Prostate gland (tissue), 2 donors: ENCODE measurements at regions not wholly inside any gene's neighbourhood (a gene's known extent, or its start where the extent isn't known, plus 50 kb on each side); places are given as distances from the start of the nearest gene placed in this dataset.

Source experiments
- DNase-seq: peaks from one replicate; pipeline ENCODE4 v3.0.0-alpha.2; 2019; ENCODE audit warnings: low spot score
- H3K27ac ChIP-seq, 2 donors: fragments of 200-600 bp; sonication (generic); 2 replicates each; pipeline ENCODE4 v1.5.1; 2017 to 2019
- H3K27me3 ChIP-seq: fragments of 200-600 bp; sonication (generic); replicated peaks from 2 replicates; pipeline ENCODE4 v1.5.1; 2019; ENCODE audit not compliant: insufficient read depth
- H3K36me3 ChIP-seq, 2 donors: fragments of 200-600 bp; sonication (generic); 1 replicate in 1 of 2; 2 replicates in 1 of 2; pipeline versions ENCODE4 v1.5.1 to v1.8.1; 2017 to 2019
- H3K4me1 ChIP-seq: fragments of 200-600 bp; sonication (generic); replicated peaks from 2 replicates; pipeline ENCODE4 v1.5.1; 2019
- H3K4me3 ChIP-seq, 2 donors: fragments of 200-600 bp; sonication (generic); 2 replicates each; pipeline ENCODE4 v1.5.1; 2017 to 2019
- H3K9me3 ChIP-seq: fragments of 200-600 bp; sonication (generic); 2 replicates; pipeline ENCODE4 v1.5.1; 2017
- POLR2A ChIP-seq: fragments of 450-650 bp; IDR thresholded peaks from one replicate; pipeline ENCODE4 v1.6.1; 2016; ENCODE audit warnings: antibody characterized with exemption, mild to moderate bottlenecking
- POLR2AphosphoS5 ChIP-seq: sonication (generic); formaldehyde crosslinking; IDR thresholded peaks from one replicate; pipeline ENCODE4 v1.6.1; 2017; ENCODE audit warnings: antibody characterized with exemption
- WGBS: methylation state at CpG from one replicate; pipeline ENCODE4 v1.1.5; 2018; 5-methylcytosine and 5-hydroxymethylcytosine counted together
- intact Hi-C: fragments of 100-400 bp; cut with DNase I; formaldehyde crosslinking; loops from one replicate; pipeline ENCODE4 v1.14.2; 2022
- TF ChIP-seq, protein P1 (sequence below), 4 experiments: fragments of 200-600 bp in 2 of 4; fragments of 450-650 bp in 2 of 4; sonication (generic) in 2 of 4; IDR thresholded peaks; 1 replicate in 3 of 4; 2 replicates in 1 of 4; pipeline ENCODE4 v1.5.1; 2016 to 2019; ENCODE audit warnings: antibody characterized with exemption in 4 of 4, mild to moderate bottlenecking in 2 of 4, moderate library complexity in 2 of 4

DNA sequence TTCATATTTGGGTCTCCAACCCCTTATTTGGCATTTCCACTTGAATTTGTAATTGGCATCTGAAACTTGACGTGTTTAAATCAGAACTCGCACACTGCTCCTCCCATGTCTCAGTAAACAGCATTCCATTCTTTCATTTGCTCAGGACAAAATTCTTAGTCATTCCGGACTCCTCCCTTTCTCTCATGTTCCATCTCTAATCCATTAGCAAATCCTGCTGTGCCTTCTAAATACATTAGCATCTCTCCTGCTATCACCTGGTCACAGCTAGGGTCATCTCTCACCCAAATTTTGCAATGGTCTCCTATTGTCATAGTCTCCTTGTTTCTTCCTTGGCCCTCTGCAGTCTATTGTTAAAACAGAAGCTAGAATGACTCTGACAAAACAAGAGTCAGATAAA, 119.9 kb upstream of the CADPS start:
- Histone ChIP-seq H3K4me3 (no peak overlapping the region), H3K4me1 (no peaks in the 10 kb centered on the region), H3K27me3 (no peaks in the 10 kb centered on the region), H3K9me3 (no peaks in the 10 kb centered on the region), H3K27ac (no peak overlapping the region), H3K36me3 (no peaks in the 10 kb centered on the region)
- TF ChIP-seq, protein P1, sequence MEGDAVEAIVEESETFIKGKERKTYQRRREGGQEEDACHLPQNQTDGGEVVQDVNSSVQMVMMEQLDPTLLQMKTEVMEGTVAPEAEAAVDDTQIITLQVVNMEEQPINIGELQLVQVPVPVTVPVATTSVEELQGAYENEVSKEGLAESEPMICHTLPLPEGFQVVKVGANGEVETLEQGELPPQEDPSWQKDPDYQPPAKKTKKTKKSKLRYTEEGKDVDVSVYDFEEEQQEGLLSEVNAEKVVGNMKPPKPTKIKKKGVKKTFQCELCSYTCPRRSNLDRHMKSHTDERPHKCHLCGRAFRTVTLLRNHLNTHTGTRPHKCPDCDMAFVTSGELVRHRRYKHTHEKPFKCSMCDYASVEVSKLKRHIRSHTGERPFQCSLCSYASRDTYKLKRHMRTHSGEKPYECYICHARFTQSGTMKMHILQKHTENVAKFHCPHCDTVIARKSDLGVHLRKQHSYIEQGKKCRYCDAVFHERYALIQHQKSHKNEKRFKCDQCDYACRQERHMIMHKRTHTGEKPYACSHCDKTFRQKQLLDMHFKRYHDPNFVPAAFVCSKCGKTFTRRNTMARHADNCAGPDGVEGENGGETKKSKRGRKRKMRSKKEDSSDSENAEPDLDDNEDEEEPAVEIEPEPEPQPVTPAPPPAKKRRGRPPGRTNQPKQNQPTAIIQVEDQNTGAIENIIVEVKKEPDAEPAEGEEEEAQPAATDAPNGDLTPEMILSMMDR (IDR thresholded peaks at IDR 0.05), result no peak
- TF ChIP-seq POLR2AphosphoS5, result no peak
- no peak for TF ChIP-seq POLR2A
- intact Hi-C loops, result no loop called here
- 70% methylated on average over 3 of the region's 3 CpGs for WGBS
- no peak for DNase-seq

DNA sequence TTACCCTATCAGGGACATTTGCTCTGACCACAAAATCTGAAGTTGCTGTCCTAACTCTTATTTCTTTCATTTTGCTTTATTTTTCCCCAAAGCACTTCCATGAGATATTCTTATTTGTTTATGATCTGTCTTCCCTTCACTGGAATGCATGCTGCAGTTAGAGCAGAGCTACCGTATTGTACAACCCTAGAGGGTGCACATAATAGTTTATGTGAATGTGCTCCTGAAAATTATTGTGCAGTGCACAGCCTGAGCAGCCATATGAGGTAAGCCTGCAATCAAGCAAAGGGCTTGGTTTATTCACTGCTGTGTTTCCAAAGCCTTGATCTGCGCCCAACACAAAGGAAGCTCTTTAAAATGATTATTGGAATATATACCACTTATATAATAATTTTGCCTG, 120.3 kb upstream of the CADPS start:
- TF ChIP-seq POLR2A (no peak), POLR2AphosphoS5 (no peak)
- TF ChIP-seq, protein P1 (IDR thresholded peaks at IDR 0.05), result no peak
- no peak overlapping the region for H3K27ac ChIP-seq
- no peak for DNase-seq
- no peaks in the 10 kb centered on the region for H3K36me3 ChIP-seq
- no peaks in the 10 kb centered on the region for H3K9me3 ChIP-seq
- intact Hi-C loops, result no loop called here
- H3K27me3 ChIP-seq, result no peaks in the 10 kb centered on the region
- H3K4me1 ChIP-seq, result no peaks in the 10 kb centered on the region
- no peak overlapping the region for H3K4me3 ChIP-seq
- WGBS, result 72% methylated on average over 2 of the region's 2 CpGs

- Histone ChIP-seq H3K4me1 (no peaks in the 10 kb centered on the region), H3K4me3 (no peak overlapping the region), H3K36me3 (no peaks in the 10 kb centered on the region), H3K27me3 (no peaks in the 10 kb centered on the region), H3K27ac (no peak overlapping the region), H3K9me3 (no peaks in the 10 kb centered on the region)
- WGBS, result 69% methylated on average over 2 of the region's 2 CpGs
- no peak for DNase-seq
- TF ChIP-seq, protein P1 (IDR thresholded peaks at IDR 0.05), result no peak
- TF ChIP-seq POLR2A (no peak), POLR2AphosphoS5 (no peak)
- intact Hi-C loops, result no loop called here
These were observed 122.2 kb upstream of the CADPS start for GRCh38 chr3:62997369-62997768.

DNA sequence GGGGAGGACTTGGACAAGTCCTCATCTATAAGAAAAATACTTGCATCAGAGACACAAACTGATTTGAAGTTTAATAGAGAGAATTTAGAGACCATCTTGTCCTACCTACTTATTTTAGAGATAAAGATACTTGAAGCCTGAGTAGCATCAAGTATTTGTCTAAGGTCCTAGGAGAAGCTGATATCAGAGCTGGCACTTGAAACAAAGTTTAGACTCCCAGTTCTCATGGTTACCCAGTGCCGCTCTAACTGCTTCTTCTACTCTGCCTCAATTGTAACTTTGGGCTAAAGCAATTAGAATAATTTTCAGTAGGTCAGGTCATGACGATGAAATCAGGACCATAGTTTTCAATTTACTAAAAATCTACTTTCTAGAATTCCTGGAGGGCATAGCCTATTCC, 123.9 kb upstream of the CADPS start:
- TF ChIP-seq, protein P1 (IDR thresholded peaks at IDR 0.05), result no peak
- TF ChIP-seq POLR2AphosphoS5 (no peak), POLR2A (no peak)
- Histone ChIP-seq H3K27me3 (no peaks in the 10 kb centered on the region), H3K4me3 (no peak overlapping the region), H3K36me3 (no peaks in the 10 kb centered on the region), H3K27ac (no peak overlapping the region), H3K9me3 (no peaks in the 10 kb centered on the region), H3K4me1 (no peaks in the 10 kb centered on the region)
- intact Hi-C loops, result no loop called here
- no peak for DNase-seq
- 41% methylated on average over 2 of the region's 2 CpGs for WGBS

DNA sequence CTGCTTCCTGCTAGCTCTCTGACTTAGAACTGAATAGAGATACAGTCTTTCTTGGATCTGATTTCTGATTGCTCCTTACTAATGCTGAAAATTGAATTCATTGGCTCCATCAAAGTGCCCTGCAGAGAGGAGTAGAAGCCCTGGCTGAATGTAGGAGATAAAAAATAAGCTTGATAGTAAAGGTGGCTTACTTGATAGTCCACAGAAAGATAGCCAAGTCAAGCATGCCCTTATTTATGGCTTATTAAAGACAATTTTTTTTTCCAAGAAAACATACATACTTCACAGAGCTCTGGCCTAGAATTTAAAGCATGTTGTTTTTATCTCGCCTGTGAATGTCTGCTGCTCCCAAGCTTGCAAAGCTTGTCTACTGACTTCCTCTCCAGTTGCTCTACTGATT, 124.6 kb upstream of the CADPS start:
- H3K4me1 ChIP-seq, result no peaks in the 10 kb centered on the region
- H3K27me3 ChIP-seq, result no peaks in the 10 kb centered on the region
- no peaks in the 10 kb centered on the region for H3K36me3 ChIP-seq
- no peaks in the 10 kb centered on the region for H3K9me3 ChIP-seq
- H3K27ac ChIP-seq, result no peak overlapping the region
- TF ChIP-seq POLR2AphosphoS5 (no peak), POLR2A (no peak)
- TF ChIP-seq, protein P1 (IDR thresholded peaks at IDR 0.05), result no peak
- intact Hi-C loops, result no loop called here
- no peak for DNase-seq
- no peak overlapping the region for H3K4me3 ChIP-seq
- WGBS, result 60% methylated on average over 1 of the region's 1 CpG
